K562 (cell line): ENCODE measurements at regions not wholly inside any gene's neighbourhood (a gene's known extent, or its start where the extent isn't known, plus 50 kb on each side); places are given as distances from the start of the nearest gene placed in this dataset.

Experiments used
- ATAC-seq: fragments of 200-7000 bp; cut with Tn5 transposase; 3 replicates; pipeline ENCODE4 v1.9.1; 2020; ENCODE audit warnings: moderate library complexity
- BruUV-seq: library from RNA; stranded (reverse); fragments of 400-500 nt; replicated peaks from 2 replicates; lab custom pipeline; 2021; lab: Mats Ljungman, UMichigan
- CTCF ChIA-PET: fragments of 300-600 bp; formaldehyde crosslinking; extraction: SDS; loops from one replicate; lab custom pipeline; 2021; ENCODE audit warnings: low intra/inter-chr PET ratio; lab: Yijun Ruan, JAX
- POLR2A ChIA-PET: fragments of 300-600, 350-650 bp; sonication (Branson Sonifier 250); formaldehyde crosslinking; extraction: SDS; loops from one replicate; lab custom pipeline; 2021; ENCODE audit warnings: antibody characterized with exemption, inconsistent platforms; lab: Yijun Ruan, JAX
- DNase-seq, 4 experiments: peaks; one replicate each; pipeline versions ENCODE4 v3.0.0 to v3.0.0-alpha.2; 2011 to 2018; ENCODE audit warnings: low spot score in 3 of 4, mixed read lengths in 3 of 4; ENCODE audit errors: extremely low read depth in 1 of 4
- FAIRE-seq: peaks from 2 replicates; lab custom pipeline; 2011; peaks lifted over from hg19 to GRCh38; lab: Jason Lieb, UNC
- H2AFZ ChIP-seq: 2 replicates; pipeline ENCODE4 v1.6.0; 2011; ENCODE audit warnings: low read depth, low read length, control low read depth, inconsistent platforms
- H3K27ac ChIP-seq: fragments of 200-600 bp; 3 replicates; pipeline ENCODE4 v1.8.0; 2011; ENCODE audit warnings: low read depth, mild to moderate bottlenecking, control low read depth, inconsistent platforms, low read length, moderate library complexity, mixed read lengths; ENCODE audit errors: extremely low read depth
- H3K27me3 ChIP-seq, 2 experiments: fragments of 300-600 bp in 1 of 2; 2 replicates in 1 of 2; 3 replicates in 1 of 2; pipeline versions ENCODE4 v1.6.0 to v1.8.0; 2011; ENCODE audit warnings: inconsistent platforms in 2 of 2, low read length in 2 of 2, mild to moderate bottlenecking in 1 of 2, mixed read lengths in 1 of 2, moderate library complexity in 1 of 2; ENCODE audit not compliant: control insufficient read depth in 2 of 2, insufficient read depth in 2 of 2
- H3K36me3 ChIP-seq: fragments of 300-600 bp; 3 replicates; pipeline ENCODE4 v1.8.0; 2011; ENCODE audit warnings: mild to moderate bottlenecking, low read length, inconsistent platforms; ENCODE audit not compliant: control insufficient read depth, insufficient read depth
- H3K4me1 ChIP-seq, 2 experiments: fragments of 200-600 bp in 1 of 2; replicated peaks in 1 of 2; 2 replicates in 1 of 2; 3 replicates in 1 of 2; pipeline versions ENCODE4 v1.5.1 to v1.8.0; 2011; ENCODE audit warnings: inconsistent platforms in 2 of 2, low read length in 2 of 2, mild to moderate bottlenecking in 1 of 2, mixed read lengths in 1 of 2, moderate library complexity in 1 of 2; ENCODE audit not compliant: control insufficient read depth in 2 of 2, insufficient read depth in 2 of 2
- H3K4me2 ChIP-seq: 2 replicates; pipeline ENCODE4 v1.6.1; 2011; ENCODE audit warnings: low read length, control low read depth, inconsistent platforms, mixed read lengths; ENCODE audit not compliant: insufficient read depth
- H3K4me3 ChIP-seq: fragments of 200-600 bp; sonication (generic), shearing (Covaris generic); 2 replicates; pipeline ENCODE4 v1.5.1; 2016; ENCODE audit warnings: control low read depth, inconsistent platforms
- H3K79me2 ChIP-seq: fragments of 200-600 bp; 3 replicates; pipeline ENCODE4 v1.8.0; 2011; ENCODE audit warnings: low read length, inconsistent platforms; ENCODE audit not compliant: control insufficient read depth, insufficient read depth
- H3K9ac ChIP-seq, 2 experiments: 2 replicates each; pipeline versions ENCODE4 v1.6.0 to v1.6.1; 2011; ENCODE audit warnings: low read depth in 2 of 2, low read length in 2 of 2, control low read depth in 1 of 2, inconsistent platforms in 1 of 2, mild to moderate bottlenecking in 1 of 2, mixed read lengths in 1 of 2; ENCODE audit not compliant: insufficient read depth in 1 of 2
- H3K9me1 ChIP-seq: one replicate; pipeline ENCODE4 v1.6.0; 2011; ENCODE audit warnings: inconsistent platforms, mild to moderate bottlenecking, low read length, moderate library complexity; ENCODE audit not compliant: control insufficient read depth, insufficient read depth
- H3K9me3 ChIP-seq: replicated peaks from 2 replicates; pipeline ENCODE4 v1.5.1; 2011; ENCODE audit warnings: low read depth, low read length, inconsistent platforms; ENCODE audit not compliant: control insufficient read depth, insufficient read depth
- H4K20me1 ChIP-seq: replicated peaks from 2 replicates; pipeline ENCODE4 v1.6.1; 2011; ENCODE audit warnings: low read length, inconsistent platforms, mixed read lengths; ENCODE audit not compliant: control insufficient read depth, insufficient read depth
- E4F1 ChIP-seq: fragments of 250-450 bp; sonication (Bioruptor Pico); IDR thresholded peaks from 2 replicates; pipeline ENCODE4 v1.5.0; 2021; ENCODE audit warnings: mild to moderate bottlenecking, borderline replicate concordance
- HDAC6 ChIP-seq: IDR thresholded peaks from 2 replicates; pipeline ENCODE4 v1.6.1; 2012; ENCODE audit warnings: low read depth, mild to moderate bottlenecking, control low read depth, inconsistent platforms, low read length, moderate library complexity
- RUNX1 ChIP-seq: sonication (generic); IDR thresholded peaks from 2 replicates; pipeline ENCODE4 v1.6.1; 2016; ENCODE audit warnings: antibody characterized with exemption, low read depth
- VEZF1 ChIP-seq: fragments of 200-800 bp; sonication (Bioruptor generic); IDR thresholded peaks from 2 replicates; pipeline ENCODE4 v1.6.1; 2017; ENCODE audit warnings: missing genetic modification characterization, missing compliant biosample characterization
- ZFX ChIP-seq: sonication (generic); formaldehyde crosslinking; IDR thresholded peaks from 2 replicates; pipeline ENCODE4 v1.8.0; 2022; ENCODE audit warnings: mild to moderate bottlenecking, missing genetic modification reagents, moderate library complexity
- ZNF354B ChIP-seq: fragments of 250-450 bp; sonication (Bioruptor Pico); IDR thresholded peaks from 2 replicates; pipeline ENCODE4 v1.4.0; 2020
- WGBS: fragments of 100-300 bp; shearing (Covaris generic); methylation state at CpG from one replicate; pipeline ENCODE4 v1.1.6; 2016; ENCODE audit warnings: low coverage, mixed read lengths; ENCODE audit not compliant: insufficient coverage; ENCODE audit errors: missing lambda C conversion rate; 5-methylcytosine and 5-hydroxymethylcytosine counted together
- in situ Hi-C: fragments of 300-500 bp; cut with MboI; formaldehyde crosslinking; loops from 4 replicates; pipeline ENCODE4 v1.15.0; 2018; ENCODE audit warnings: inconsistent platforms, mixed read lengths
- intact Hi-C: fragments of 100-400 bp; cut with micrococcal nuclease; formaldehyde crosslinking; loops from 2 replicates; pipeline ENCODE4 v1.14.2; 2022
- TF ChIP-seq, protein P1 (sequence below): sonication (generic); formaldehyde crosslinking; IDR thresholded peaks from 2 replicates; pipeline ENCODE4 v1.8.0; 2023; ENCODE audit warnings: mild to moderate bottlenecking, missing genetic modification reagents

- TF ChIP-seq RUNX1: no peak
- TF ChIP-seq ZNF354B (CRISPR knock-in tag): no peak
- TF ChIP-seq ZFX (CRISPR knock-in tag): no peak
- no peak for TF ChIP-seq HDAC6
- no peak for TF ChIP-seq E4F1 (CRISPR knock-in tag)
- TF ChIP-seq VEZF1 (CRISPR knock-in tag): no peak
Observed at GRCh38 chr5:29389993-29390392, 1803.5 kb upstream of the CDH6 start (continued).

- H3K9me3 ChIP-seq: no peaks in the 10 kb centered on the region
- H3K79me2 ChIP-seq: no peaks in the 10 kb centered on the region
- H3K4me1 ChIP-seq: no peaks in the 10 kb centered on the region
- no peak overlapping the region for H2AFZ ChIP-seq
- no peak for FAIRE-seq
- intact Hi-C loops (no loop called here), in situ Hi-C loops (no loop called here)
- ATAC-seq: no peak
- H4K20me1 ChIP-seq: no peaks in the 10 kb centered on the region
- no peak for DNase-seq
- ChIA-PET POLR2A (interaction anchor here (0.6 kb wide), 1 partner anchor 13 kb away, joined by 3 read pairs; no protein-coding TSS in a partner anchor), CTCF (no interaction called here)
- no peak overlapping the region for H3K4me3 ChIP-seq
- H3K4me2 ChIP-seq: no peak overlapping the region
- no TSS peak for BruUV-seq
- no peak overlapping the region for H3K9ac ChIP-seq
- no peaks in the 10 kb centered on the region for H3K9me1 ChIP-seq
- H3K27me3 ChIP-seq: no peaks in the 10 kb centered on the region
- WGBS: 0% methylated on average over 1 of the region's 1 CpG
- H3K27ac ChIP-seq: no peak overlapping the region
- H3K36me3 ChIP-seq: no peaks in the 10 kb centered on the region
- TF ChIP-seq, protein P1, sequence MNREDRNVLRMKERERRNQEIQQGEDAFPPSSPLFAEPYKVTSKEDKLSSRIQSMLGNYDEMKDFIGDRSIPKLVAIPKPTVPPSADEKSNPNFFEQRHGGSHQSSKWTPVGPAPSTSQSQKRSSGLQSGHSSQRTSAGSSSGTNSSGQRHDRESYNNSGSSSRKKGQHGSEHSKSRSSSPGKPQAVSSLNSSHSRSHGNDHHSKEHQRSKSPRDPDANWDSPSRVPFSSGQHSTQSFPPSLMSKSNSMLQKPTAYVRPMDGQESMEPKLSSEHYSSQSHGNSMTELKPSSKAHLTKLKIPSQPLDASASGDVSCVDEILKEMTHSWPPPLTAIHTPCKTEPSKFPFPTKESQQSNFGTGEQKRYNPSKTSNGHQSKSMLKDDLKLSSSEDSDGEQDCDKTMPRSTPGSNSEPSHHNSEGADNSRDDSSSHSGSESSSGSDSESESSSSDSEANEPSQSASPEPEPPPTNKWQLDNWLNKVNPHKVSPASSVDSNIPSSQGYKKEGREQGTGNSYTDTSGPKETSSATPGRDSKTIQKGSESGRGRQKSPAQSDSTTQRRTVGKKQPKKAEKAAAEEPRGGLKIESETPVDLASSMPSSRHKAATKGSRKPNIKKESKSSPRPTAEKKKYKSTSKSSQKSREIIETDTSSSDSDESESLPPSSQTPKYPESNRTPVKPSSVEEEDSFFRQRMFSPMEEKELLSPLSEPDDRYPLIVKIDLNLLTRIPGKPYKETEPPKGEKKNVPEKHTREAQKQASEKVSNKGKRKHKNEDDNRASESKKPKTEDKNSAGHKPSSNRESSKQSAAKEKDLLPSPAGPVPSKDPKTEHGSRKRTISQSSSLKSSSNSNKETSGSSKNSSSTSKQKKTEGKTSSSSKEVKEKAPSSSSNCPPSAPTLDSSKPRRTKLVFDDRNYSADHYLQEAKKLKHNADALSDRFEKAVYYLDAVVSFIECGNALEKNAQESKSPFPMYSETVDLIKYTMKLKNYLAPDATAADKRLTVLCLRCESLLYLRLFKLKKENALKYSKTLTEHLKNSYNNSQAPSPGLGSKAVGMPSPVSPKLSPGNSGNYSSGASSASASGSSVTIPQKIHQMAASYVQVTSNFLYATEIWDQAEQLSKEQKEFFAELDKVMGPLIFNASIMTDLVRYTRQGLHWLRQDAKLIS (CRISPR knock-in tag): no peak
Observed at GRCh38 chr5:29387384-29387783, 1806.1 kb upstream of the CDH6 start.
